ENCODE measurements at regions not wholly inside any gene's neighbourhood (a gene's known extent, or its start where the extent isn't known, plus 50 kb on each side); places are given as distances from the start of the nearest gene placed in this dataset.

DNA sequence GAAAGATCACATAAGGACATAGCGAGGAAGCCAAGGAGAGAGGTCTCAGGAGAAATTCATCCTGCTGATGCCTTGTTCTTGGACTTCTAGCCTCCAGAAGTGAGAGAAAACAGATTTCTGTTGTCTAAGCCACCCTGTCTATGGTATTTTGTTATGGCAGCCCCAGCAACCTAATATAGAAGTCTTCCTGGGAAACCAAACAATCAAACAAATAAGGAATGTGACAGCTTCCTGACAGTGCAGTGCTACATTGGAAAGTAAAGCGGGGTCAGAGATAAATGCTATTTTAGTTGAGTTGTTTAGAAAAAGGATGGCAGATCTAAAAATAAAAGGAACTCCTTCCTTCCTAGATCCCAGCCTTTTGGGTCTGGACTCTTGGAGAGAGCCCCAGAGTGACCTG, 443.2 kb upstream of the GYPC start:
- Mint-ChIP-seq H3K36me3 (ENCODE audit: low read depth) (no peaks in the 10 kb centered on the region), H3K27ac (no peak overlapping the region), H3K27me3 (ENCODE audit: insufficient read depth) (no peaks in the 10 kb centered on the region), H3K4me3 (no peak overlapping the region), H3K9me3 (peaks cover 37% of the 10 kb centered on the region), H3K4me1 (ENCODE audit: low read depth) (no peaks in the 10 kb centered on the region)
- no peak for TF ChIP-seq CTCF (IDR thresholded peaks at IDR 0.05)
- DNase-seq = no peak

DNA sequence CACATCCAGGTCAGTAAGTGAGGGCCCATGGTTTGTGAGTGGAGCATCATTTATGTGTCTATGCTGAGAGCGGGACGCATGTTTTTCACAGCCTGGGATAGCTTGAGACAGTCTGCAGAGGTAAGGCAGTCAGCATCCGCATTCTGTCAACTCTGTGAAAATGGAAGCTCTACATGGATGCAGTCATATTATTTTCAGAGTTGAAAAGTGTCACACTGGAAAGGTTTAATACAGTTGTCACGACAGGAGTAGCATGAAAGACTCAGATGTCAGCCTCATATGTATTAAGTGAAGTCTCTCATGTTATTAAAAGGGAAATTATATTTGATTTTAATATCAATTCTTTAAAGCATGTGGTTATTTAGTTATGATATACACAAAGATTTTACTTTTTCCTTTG, 436.9 kb upstream of the GYPC start:
- Mint-ChIP-seq H3K27me3 (ENCODE audit: insufficient read depth) (no peaks in the 10 kb centered on the region; the same call in 1 of the 2 replicates), H3K36me3 (ENCODE audit: low read depth) (no peaks in the 10 kb centered on the region; the same call in 1 of the 2 replicates), H3K4me3 (no peak overlapping the region), H3K4me1 (ENCODE audit: low read depth) (no peaks in the 10 kb centered on the region), H3K27ac (no peak overlapping the region), H3K9me3 (peaks cover 46% of the 10 kb centered on the region)
- DNase-seq = no peak
- TF ChIP-seq CTCF (IDR thresholded peaks at IDR 0.05) = no peak

DNA sequence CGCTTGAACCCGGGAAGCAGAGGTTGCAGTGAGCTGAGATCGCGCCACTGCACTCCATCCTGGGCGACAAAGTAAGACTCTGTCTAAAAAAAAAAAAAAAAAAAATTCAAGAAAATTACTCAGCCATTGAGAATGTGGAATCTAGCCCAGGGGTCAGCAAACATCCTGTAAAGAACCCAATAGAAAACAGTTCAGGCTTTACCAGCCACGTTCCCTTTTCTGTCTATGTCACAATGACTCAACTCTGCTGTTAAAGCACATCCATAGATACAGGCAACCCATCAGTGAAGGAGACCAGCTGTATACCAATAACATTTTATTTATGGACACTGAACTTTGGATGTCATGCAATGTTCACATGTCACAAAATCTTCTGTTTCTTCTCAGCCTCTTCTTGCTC, 435.6 kb upstream of the GYPC start:
- DNase-seq = peak; percentile 8

DNA sequence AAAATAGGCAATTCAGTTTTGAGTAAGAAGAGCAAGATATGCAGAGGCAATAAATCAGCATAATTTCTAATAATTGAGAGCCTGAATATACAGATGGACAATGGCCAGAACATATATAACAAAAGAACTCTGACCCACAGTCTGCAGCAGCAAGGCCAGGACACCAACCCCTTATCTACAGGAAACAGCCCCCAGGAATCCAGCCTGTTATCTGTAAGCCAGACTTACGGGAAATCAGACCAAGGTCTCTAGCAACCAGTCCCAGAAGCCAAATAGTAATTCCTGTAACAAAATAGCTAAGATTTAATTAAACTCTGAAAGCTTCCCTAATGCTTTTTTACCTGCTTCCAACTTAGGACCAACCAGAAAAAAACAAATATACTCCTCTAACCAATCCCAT, 434.5 kb upstream of the GYPC start:
- no peak for DNase-seq
- no peaks in the 10 kb centered on the region; the same call in 1 of the 2 replicates for H3K36me3 Mint-ChIP-seq (ENCODE audit: low read depth)
- no peak for TF ChIP-seq CTCF (IDR thresholded peaks at IDR 0.05)
- H3K4me1 Mint-ChIP-seq (ENCODE audit: low read depth) = no peaks in the 10 kb centered on the region
- peaks cover 46% of the 10 kb centered on the region for H3K9me3 Mint-ChIP-seq
- H3K27ac Mint-ChIP-seq = no peak overlapping the region
- H3K4me3 Mint-ChIP-seq = no peak overlapping the region
- no peaks in the 10 kb centered on the region; the same call in 1 of the 2 replicates for H3K27me3 Mint-ChIP-seq (ENCODE audit: insufficient read depth)

More for the DNA sequence above, 435.6 kb upstream of the GYPC start:
- Mint-ChIP-seq H3K27me3 (ENCODE audit: insufficient read depth) (no peaks in the 10 kb centered on the region; the same call in 1 of the 2 replicates), H3K4me1 (ENCODE audit: low read depth) (no peaks in the 10 kb centered on the region), H3K4me3 (no peak overlapping the region), H3K27ac (no peak overlapping the region), H3K36me3 (ENCODE audit: low read depth) (no peaks in the 10 kb centered on the region; the same call in 1 of the 2 replicates), H3K9me3 (peaks cover 44% of the 10 kb centered on the region)
- no peak for TF ChIP-seq CTCF (IDR thresholded peaks at IDR 0.05)

- Mint-ChIP-seq H3K4me3 (no peak overlapping the region), H3K9me3 (peaks cover 46% of the 10 kb centered on the region), H3K36me3 (ENCODE audit: low read depth) (no peaks in the 10 kb centered on the region; the same call in 1 of the 2 replicates), H3K27me3 (ENCODE audit: insufficient read depth) (no peaks in the 10 kb centered on the region; the same call in 1 of the 2 replicates), H3K4me1 (ENCODE audit: low read depth) (no peaks in the 10 kb centered on the region), H3K27ac (no peak overlapping the region)
- TF ChIP-seq CTCF (IDR thresholded peaks at IDR 0.05) = no peak
- no peak for DNase-seq
These were observed 433.7 kb upstream of the GYPC start for GRCh38 chr2:126222278-126222677.

- no peak for DNase-seq
- H3K27ac Mint-ChIP-seq = no peak overlapping the region
These were observed 431.2 kb upstream of the GYPC start for GRCh38 chr2:126224776-126225175.

More at GRCh38 chr2:126224776-126225175, 431.2 kb upstream of the GYPC start:
- H3K4me3 Mint-ChIP-seq = no peak overlapping the region
- no peaks in the 10 kb centered on the region for H3K4me1 Mint-ChIP-seq (ENCODE audit: low read depth)
- no peaks in the 10 kb centered on the region; the same call in 1 of the 2 replicates for H3K27me3 Mint-ChIP-seq (ENCODE audit: insufficient read depth)
- peaks cover 52% of the 10 kb centered on the region for H3K9me3 Mint-ChIP-seq
- no peak for TF ChIP-seq CTCF (IDR thresholded peaks at IDR 0.05)
- no peaks in the 10 kb centered on the region for H3K36me3 Mint-ChIP-seq (ENCODE audit: low read depth)
